Stimulated activated CD8-positive, alpha-beta memory T cell treated with anti-CD3 and anti-CD28 coated beads, Interleukin-2, amount 100 ng/mL, for 48 hours (primary cell): ENCODE measurements at regions not wholly inside any gene's neighbourhood (a gene's known extent, or its start where the extent isn't known, plus 50 kb on each side); places are given as distances from the start of the nearest gene placed in this dataset.
"Not testable (repeated sequence)": the region's sequence is repeated elsewhere in the genome, so short reads cannot be mapped to it uniquely, and the experiment has no call there.

Experiments
- DNase-seq, 2 donors: peaks; one replicate each; pipeline ENCODE4 v3.0.0-alpha.2; 2020; ENCODE audit warnings: low read depth in 2 of 2

- no peak for DNase-seq
These were observed 501.7 kb upstream of the STXBP6 start for GRCh38 chr14:25551674-25552073.

- DNase-seq: no peak
These were observed 496.9 kb upstream of the STXBP6 start for GRCh38 chr14:25546826-25547225.

GRCh38 chr14:25537846-25538455, 488.0 kb upstream of the STXBP6 start:
- DNase-seq: no peak

- no peak for DNase-seq
These were observed 476.3 kb upstream of the STXBP6 start for GRCh38 chr14:25526290-25526689.

GRCh38 chr14:25522926-25523325, 473.0 kb upstream of the STXBP6 start:
- DNase-seq: no peak

GRCh38 chr14:25522116-25522515, 472.2 kb upstream of the STXBP6 start:
- DNase-seq: no peak

- DNase-seq: no peak
These were observed 471.7 kb upstream of the STXBP6 start for GRCh38 chr14:25521616-25522015.

- no peak for DNase-seq
These were observed 470.9 kb upstream of the STXBP6 start for GRCh38 chr14:25520821-25521220.

- DNase-seq: no peak
These were observed 468.4 kb upstream of the STXBP6 start for GRCh38 chr14:25518364-25518763.

GRCh38 chr14:25516838-25517237, 466.9 kb upstream of the STXBP6 start:
- DNase-seq: no peak

- DNase-seq: no peak
These were observed 458.9 kb upstream of the STXBP6 start for GRCh38 chr14:25508845-25509244.

- no peak for DNase-seq
These were observed 451.8 kb upstream of the STXBP6 start for GRCh38 chr14:25501749-25502148.

GRCh38 chr14:25488961-25489360, 439.0 kb upstream of the STXBP6 start:
- DNase-seq: no peak

- no peak for DNase-seq
These were observed 435.4 kb upstream of the STXBP6 start for GRCh38 chr14:25485381-25485780.

- no peak for DNase-seq
These were observed 435.0 kb upstream of the STXBP6 start for GRCh38 chr14:25484906-25485305.

- DNase-seq: no peak
These were observed 434.3 kb upstream of the STXBP6 start for GRCh38 chr14:25484235-25484634.

- DNase-seq: no peak
These were observed 427.6 kb upstream of the STXBP6 start for GRCh38 chr14:25477316-25478098.

GRCh38 chr14:25472700-25473099, 422.8 kb upstream of the STXBP6 start:
- no peak for DNase-seq

- DNase-seq: no peak
These were observed 414.8 kb upstream of the STXBP6 start for GRCh38 chr14:25464772-25465171.

GRCh38 chr14:25464078-25464477, 414.1 kb upstream of the STXBP6 start:
- no peak for DNase-seq

GRCh38 chr14:25463480-25463879, 413.5 kb upstream of the STXBP6 start:
- DNase-seq: no peak

GRCh38 chr14:25461780-25462179, 411.8 kb upstream of the STXBP6 start:
- DNase-seq: no peak

- no peak for DNase-seq
These were observed 394.4 kb upstream of the STXBP6 start for GRCh38 chr14:25444381-25444780.

GRCh38 chr14:25440382-25440781, 390.4 kb upstream of the STXBP6 start:
- not testable (repeated sequence) for DNase-seq
